H1 (cell line): ENCODE measurements at regions not wholly inside any gene's neighbourhood (a gene's known extent, or its start where the extent isn't known, plus 50 kb on each side); places are given as distances from the start of the nearest gene placed in this dataset.

Source experiments
- CTCF ChIA-PET: fragments of 300-600 bp; sonication (Branson Sonifier 250); formaldehyde crosslinking; loops from one replicate; lab custom pipeline; 2021; ENCODE audit not compliant: partially characterized antibody; lab: Charles Lee
- POLR2A ChIA-PET: fragments of 300-600 bp; sonication (Branson Sonifier 250); formaldehyde crosslinking; loops from one replicate; lab custom pipeline; 2021; ENCODE audit warnings: inconsistent platforms; ENCODE audit not compliant: partially characterized antibody; lab: Charles Lee
- DNase-seq, 2 experiments: peaks; one replicate each; pipeline versions ENCODE4 v3.0.0 to v3.0.0-alpha.2; 2010 to 2022; ENCODE audit warnings: low spot score in 2 of 2, low read depth in 1 of 2, mixed read lengths in 1 of 2
- FAIRE-seq: peaks from 2 replicates; lab custom pipeline; 2011; peaks lifted over from hg19 to GRCh38; lab: Jason Lieb, UNC
- H2AFZ ChIP-seq: 2 replicates; pipeline ENCODE4 v1.8.1; 2012; ENCODE audit warnings: low read length, inconsistent platforms
- H2AK5ac ChIP-seq: 2 replicates; pipeline ENCODE4 v1.6.1; 2013; ENCODE audit warnings: low read depth, low read length
- H2BK120ac ChIP-seq: replicated peaks from 2 replicates; pipeline ENCODE3; 2013; ENCODE audit warnings: low read depth, low read length, inconsistent platforms
- H2BK12ac ChIP-seq: 2 replicates; pipeline ENCODE4 v1.6.1; 2013; ENCODE audit warnings: low read depth, low read length
- H2BK15ac ChIP-seq: 2 replicates; pipeline ENCODE4 v1.6.1; 2013; ENCODE audit warnings: low read length
- H2BK20ac ChIP-seq: 2 replicates; pipeline ENCODE4 v1.6.1; 2013; ENCODE audit warnings: low read length
- H2BK5ac ChIP-seq: 2 replicates; pipeline ENCODE4 v1.6.1; 2013; ENCODE audit warnings: low read depth, low read length
- H3K14ac ChIP-seq: 2 replicates; pipeline ENCODE4 v1.6.1; 2013; ENCODE audit warnings: inconsistent platforms; ENCODE audit not compliant: insufficient read length
- H3K18ac ChIP-seq: 2 replicates; pipeline ENCODE4 v1.6.1; 2013; ENCODE audit warnings: low read length; ENCODE audit errors: extremely low read depth
- H3K23ac ChIP-seq: 2 replicates; pipeline ENCODE4 v1.6.1; 2013; ENCODE audit warnings: inconsistent platforms; ENCODE audit not compliant: insufficient read length
- H3K23me2 ChIP-seq: 2 replicates; pipeline ENCODE4 v1.6.1; 2013; ENCODE audit warnings: low read depth, low read length
- H3K27ac ChIP-seq: 2 replicates; pipeline ENCODE4 v1.6.1; 2011; ENCODE audit warnings: low read depth, low read length, inconsistent platforms
- H3K27me3 ChIP-seq, 4 experiments: replicated peaks in 1 of 4; 1 replicate in 1 of 4; 2 replicates in 3 of 4; pipeline versions ENCODE4 v1.6.1 to v1.8.1; 2011 to 2013; ENCODE audit warnings: low read length in 3 of 4, mild to moderate bottlenecking in 3 of 4, inconsistent platforms in 2 of 4, mixed read lengths in 2 of 4, moderate library complexity in 1 of 4; ENCODE audit not compliant: control insufficient read depth in 3 of 4, insufficient read depth in 3 of 4; ENCODE audit errors: extremely low read depth in 1 of 4
- H3K36me3 ChIP-seq, 4 experiments: 2 replicates each; pipeline versions ENCODE4 v1.6.1 to v1.8.1; 2011 to 2013; ENCODE audit warnings: mild to moderate bottlenecking in 4 of 4, low read length in 3 of 4, moderate library complexity in 2 of 4, control low read depth in 1 of 4, inconsistent platforms in 1 of 4; ENCODE audit not compliant: insufficient read depth in 4 of 4, control insufficient read depth in 2 of 4
- H3K4ac ChIP-seq: replicated peaks from 2 replicates; pipeline ENCODE3; 2013; ENCODE audit warnings: low read length, low read depth, mixed read lengths, inconsistent platforms; ENCODE audit not compliant: insufficient read length
- H3K4me1 ChIP-seq, 4 experiments: replicated peaks in 1 of 4; 1 replicate in 1 of 4; 2 replicates in 3 of 4; pipeline versions ENCODE4 v1.6.1 to v1.8.1; 2011 to 2013; ENCODE audit warnings: low read length in 3 of 4, inconsistent platforms in 2 of 4, mixed read lengths in 1 of 4; ENCODE audit not compliant: insufficient read depth in 4 of 4, control insufficient read depth in 3 of 4
- H3K4me2 ChIP-seq, 2 experiments: 2 replicates each; pipeline versions ENCODE4 v1.6.1 to v1.8.1; 2011 to 2013; ENCODE audit warnings: low read depth in 2 of 2, low read length in 2 of 2, control low read depth in 1 of 2, inconsistent platforms in 1 of 2, mild to moderate bottlenecking in 1 of 2; ENCODE audit not compliant: insufficient read depth in 1 of 2
- H3K4me3 ChIP-seq, 4 experiments: fragments of 200-600, 300-600 bp in 1 of 4; sonication (generic), shearing (Covaris generic), sonication (Bioruptor Twin) in 1 of 4; 2 replicates each; pipeline versions ENCODE4 v1.5.1 to v1.8.1; 2011 to 2016; ENCODE audit warnings: low read length in 4 of 4, low read depth in 3 of 4, control low read depth in 2 of 4, inconsistent platforms in 2 of 4, mild to moderate bottlenecking in 2 of 4, mixed read lengths in 1 of 4, moderate library complexity in 1 of 4; ENCODE audit not compliant: insufficient read depth in 2 of 4; ENCODE audit errors: extremely low read depth in 1 of 4
- H3K56ac ChIP-seq: replicated peaks from 2 replicates; pipeline ENCODE3; 2013; ENCODE audit warnings: low read depth, mild to moderate bottlenecking, mixed read lengths, low read length, inconsistent platforms; ENCODE audit not compliant: insufficient read length
- H3K79me1 ChIP-seq: 2 replicates; pipeline ENCODE4 v1.6.1; 2013; ENCODE audit warnings: low read depth, low read length, control low read depth
- H3K79me2 ChIP-seq, 2 experiments: 2 replicates each; pipeline versions ENCODE4 v1.6.1 to v1.8.1; 2012 to 2013; ENCODE audit warnings: low read length in 2 of 2, mild to moderate bottlenecking in 2 of 2, inconsistent platforms in 1 of 2; ENCODE audit not compliant: insufficient read depth in 2 of 2, control insufficient read depth in 1 of 2
- H3K9ac ChIP-seq, 4 experiments: replicated peaks in 1 of 4; 1 replicate in 1 of 4; 2 replicates in 3 of 4; pipeline versions ENCODE4 v1.6.1 to v1.8.1; 2011 to 2013; ENCODE audit warnings: low read depth in 3 of 4, low read length in 3 of 4, control low read depth in 2 of 4, mild to moderate bottlenecking in 2 of 4, moderate library complexity in 2 of 4, inconsistent platforms in 1 of 4; ENCODE audit errors: extremely low read depth in 1 of 4
- H3K9me3 ChIP-seq, 2 experiments: 2 replicates each; pipeline versions ENCODE4 v1.6.1 to v1.8.1; 2012 to 2013; ENCODE audit warnings: mild to moderate bottlenecking in 2 of 2, moderate library complexity in 2 of 2, control low read depth in 1 of 2, inconsistent platforms in 1 of 2, low read depth in 1 of 2, low read length in 1 of 2, mixed read lengths in 1 of 2; ENCODE audit not compliant: insufficient read depth in 2 of 2
- H4K20me1 ChIP-seq, 2 experiments: replicated peaks in 1 of 2; 2 replicates each; pipeline versions ENCODE3 to v1.8.1; 2011 to 2013; ENCODE audit warnings: inconsistent platforms in 2 of 2, low read length in 2 of 2, mild to moderate bottlenecking in 1 of 2; ENCODE audit not compliant: insufficient read depth in 2 of 2, control insufficient read depth in 1 of 2
- H4K5ac ChIP-seq: 2 replicates; pipeline ENCODE4 v1.6.1; 2013; ENCODE audit warnings: low read length, low read depth, mixed read lengths, inconsistent platforms; ENCODE audit not compliant: insufficient read length
- H4K8ac ChIP-seq: 2 replicates; pipeline ENCODE4 v1.8.0; 2013; ENCODE audit warnings: mild to moderate bottlenecking, moderate library complexity, low read length, inconsistent platforms; ENCODE audit not compliant: insufficient read depth; ENCODE audit errors: extremely low read depth
- H4K91ac ChIP-seq: replicated peaks from 2 replicates; pipeline ENCODE3; 2013; ENCODE audit warnings: low read length, mixed read lengths, inconsistent platforms; ENCODE audit not compliant: insufficient read length
- BCL11A ChIP-seq, 2 experiments: IDR thresholded peaks; one replicate each; pipeline ENCODE4 v1.6.1; 2011; ENCODE audit warnings: low read depth in 2 of 2, low read length in 2 of 2, mild to moderate bottlenecking in 2 of 2
- CTBP2 ChIP-seq: IDR thresholded peaks from 2 replicates; pipeline ENCODE4 v1.7.0; 2011; ENCODE audit warnings: borderline replicate concordance, mild to moderate bottlenecking, moderate library complexity, mixed read lengths, low read length; ENCODE audit not compliant: insufficient read depth, insufficient read length
- JUND ChIP-seq: IDR thresholded peaks from 2 replicates; pipeline ENCODE4 v1.6.1; 2011; ENCODE audit warnings: mild to moderate bottlenecking, improper control_type of control experiment, low read length
- KDM1A ChIP-seq: fragments of 200-600, 300-600 bp; sonication (generic); IDR thresholded peaks from 2 replicates; pipeline ENCODE4 v1.7.1; 2016; ENCODE audit warnings: mild to moderate bottlenecking, low read length, borderline replicate concordance
- PHF8 ChIP-seq: fragments of 200-600 bp; sonication (generic); conservative IDR thresholded peaks from 2 replicates; pipeline ENCODE4 v1.7.1; 2012; ENCODE audit warnings: low read depth, mild to moderate bottlenecking, inconsistent platforms, low read length, moderate library complexity
- RXRA ChIP-seq: IDR thresholded peaks from 2 replicates; pipeline ENCODE4 v1.6.1; 2011; ENCODE audit warnings: low read depth, mild to moderate bottlenecking, low read length, moderate library complexity; ENCODE audit not compliant: insufficient read depth
- SP1 ChIP-seq: IDR thresholded peaks from 2 replicates; pipeline ENCODE4 v1.6.1; 2011; ENCODE audit warnings: low read depth, low read length
- SP2 ChIP-seq: IDR thresholded peaks from 2 replicates; pipeline ENCODE4 v1.6.1; 2012; ENCODE audit warnings: mild to moderate bottlenecking, low read length, inconsistent platforms
- WGBS, 2 experiments: shearing (Covaris generic) in 1 of 2; methylation state at CpG; one replicate each; pipeline versions ENCODE4 v1.1.6 to v1.1.7; 2013 to 2015; ENCODE audit warnings: low lambda C conversion rate in 2 of 2, mixed read lengths in 2 of 2, inconsistent platforms in 1 of 2, low coverage in 1 of 2, missing lambda C conversion rate in 1 of 2; ENCODE audit not compliant: insufficient replicate concordance in 2 of 2, insufficient coverage in 1 of 2, insufficient read length in 1 of 2; ENCODE audit errors: extremely low coverage in 1 of 2, missing lambda C conversion rate in 1 of 2; 5-methylcytosine and 5-hydroxymethylcytosine counted together
- TF ChIP-seq, protein P1 (sequence below): IDR thresholded peaks from 2 replicates; pipeline ENCODE4 v1.6.1; 2012; ENCODE audit warnings: low read length, inconsistent platforms
- TF ChIP-seq, protein P2 (sequence below): IDR thresholded peaks from 2 replicates; pipeline ENCODE4 v1.6.1; 2011; ENCODE audit warnings: low read length, improper control_type of control experiment

DNA sequence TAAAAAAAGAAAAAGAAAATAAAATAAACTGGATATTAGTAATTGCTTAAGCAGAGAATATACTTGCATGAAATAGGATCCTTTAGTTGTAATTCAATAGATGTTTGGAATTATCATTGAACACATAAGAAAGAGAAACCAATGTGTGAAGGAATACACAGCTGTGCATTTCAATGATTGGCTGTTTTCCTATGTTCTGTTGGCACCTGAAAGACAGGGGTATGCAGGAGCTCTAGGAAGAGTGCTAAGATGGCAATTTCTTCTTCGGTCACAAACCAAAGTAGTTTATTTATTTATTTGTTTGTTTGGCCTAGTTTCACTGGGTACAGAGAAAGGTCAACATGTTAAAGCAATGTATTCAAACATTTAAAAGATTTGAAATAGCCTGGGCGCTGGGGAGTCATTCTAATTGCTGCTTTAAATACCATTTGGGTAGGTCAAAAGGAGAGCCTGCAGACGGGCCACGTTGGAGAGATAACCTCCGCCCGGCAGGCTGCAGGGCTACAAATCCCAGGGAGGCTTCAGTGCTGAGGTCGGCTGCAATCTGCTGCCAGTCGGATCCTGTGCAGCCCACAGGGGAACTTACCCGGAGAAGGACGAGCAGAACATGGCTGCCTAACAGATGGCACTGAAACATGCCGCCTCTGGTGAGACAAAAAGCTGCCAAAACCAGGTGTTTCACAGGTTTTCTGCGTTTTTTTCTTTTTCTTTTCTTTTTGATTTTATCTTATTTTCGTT is 154.2 kb upstream of the TYRP1 start:
- no peak overlapping the region for H2AK5ac ChIP-seq
- H3K79me2 ChIP-seq: no peaks in the 10 kb centered on the region
- no peak overlapping the region for H2BK20ac ChIP-seq
- no peaks in the 10 kb centered on the region for H4K20me1 ChIP-seq
- no peak overlapping the region for H3K4ac ChIP-seq
- H3K27me3 ChIP-seq: no peaks in the 10 kb centered on the region
- no peaks in the 10 kb centered on the region for H3K79me1 ChIP-seq
- ChIA-PET POLR2A (interaction anchor here (0.6 kb wide), 1 partner anchor 10 kb away, joined by 4 read pairs; no protein-coding TSS in a partner anchor), CTCF (no interaction called here)
- no peak overlapping the region for H2BK120ac ChIP-seq
- no peak overlapping the region for H3K14ac ChIP-seq
- no peak overlapping the region for H4K5ac ChIP-seq
- H3K9ac ChIP-seq: no peak overlapping the region
- H3K18ac ChIP-seq: no peak overlapping the region
- no peak overlapping the region for H3K56ac ChIP-seq
- DNase-seq: no peak
- FAIRE-seq: no peak
- H2BK15ac ChIP-seq: no peak overlapping the region
- H2BK12ac ChIP-seq: no peak overlapping the region
- no peaks in the 10 kb centered on the region for H3K4me1 ChIP-seq
- no peak overlapping the region for H4K91ac ChIP-seq
- H3K23ac ChIP-seq: no peak overlapping the region
- WGBS, 2 experiments: 90% methylated on average over 13 of the region's 13 CpGs; no CpG with 5 or more reads in 1 of the 2 experiments
- H3K4me2 ChIP-seq: no peak overlapping the region
- no peak overlapping the region for H2AFZ ChIP-seq
- no peak overlapping the region for H3K27ac ChIP-seq
- H4K8ac ChIP-seq: no peak overlapping the region
- H3K9me3 ChIP-seq: no peaks in the 10 kb centered on the region
- no peaks in the 10 kb centered on the region for H3K36me3 ChIP-seq
- no peak overlapping the region for H3K4me3 ChIP-seq
- no peaks in the 10 kb centered on the region for H3K23me2 ChIP-seq
- no peak overlapping the region for H2BK5ac ChIP-seq
- TF ChIP-seq BCL11A (IDR thresholded peaks at IDR 0.05; ENCODE audit: low read depth in 2 of 2, low read length in 2 of 2) (no peak), RXRA (no peak), SP2 (no peak), PHF8 (no peak), CTBP2 (no peak), SP1 (no peak), KDM1A (no peak), JUND (no peak)
- TF ChIP-seq, protein P1, sequence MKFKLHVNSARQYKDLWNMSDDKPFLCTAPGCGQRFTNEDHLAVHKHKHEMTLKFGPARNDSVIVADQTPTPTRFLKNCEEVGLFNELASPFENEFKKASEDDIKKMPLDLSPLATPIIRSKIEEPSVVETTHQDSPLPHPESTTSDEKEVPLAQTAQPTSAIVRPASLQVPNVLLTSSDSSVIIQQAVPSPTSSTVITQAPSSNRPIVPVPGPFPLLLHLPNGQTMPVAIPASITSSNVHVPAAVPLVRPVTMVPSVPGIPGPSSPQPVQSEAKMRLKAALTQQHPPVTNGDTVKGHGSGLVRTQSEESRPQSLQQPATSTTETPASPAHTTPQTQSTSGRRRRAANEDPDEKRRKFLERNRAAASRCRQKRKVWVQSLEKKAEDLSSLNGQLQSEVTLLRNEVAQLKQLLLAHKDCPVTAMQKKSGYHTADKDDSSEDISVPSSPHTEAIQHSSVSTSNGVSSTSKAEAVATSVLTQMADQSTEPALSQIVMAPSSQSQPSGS: no peak
- TF ChIP-seq, protein P2, sequence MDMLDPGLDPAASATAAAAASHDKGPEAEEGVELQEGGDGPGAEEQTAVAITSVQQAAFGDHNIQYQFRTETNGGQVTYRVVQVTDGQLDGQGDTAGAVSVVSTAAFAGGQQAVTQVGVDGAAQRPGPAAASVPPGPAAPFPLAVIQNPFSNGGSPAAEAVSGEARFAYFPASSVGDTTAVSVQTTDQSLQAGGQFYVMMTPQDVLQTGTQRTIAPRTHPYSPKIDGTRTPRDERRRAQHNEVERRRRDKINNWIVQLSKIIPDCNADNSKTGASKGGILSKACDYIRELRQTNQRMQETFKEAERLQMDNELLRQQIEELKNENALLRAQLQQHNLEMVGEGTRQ: no peak
